GM19240 (cell line): ENCODE measurements at regions not wholly inside any gene's neighbourhood (a gene's known extent, or its start where the extent isn't known, plus 50 kb on each side); places are given as distances from the start of the nearest gene placed in this dataset.
"Not testable (repeated sequence)": the region's sequence is repeated elsewhere in the genome, so short reads cannot be mapped to it uniquely, and the experiment has no call there.

Experiments used
- DNase-seq: peaks from one replicate; pipeline ENCODE4 v3.0.0; 2011; ENCODE audit warnings: low spot score; ENCODE audit not compliant: insufficient read length

DNA sequence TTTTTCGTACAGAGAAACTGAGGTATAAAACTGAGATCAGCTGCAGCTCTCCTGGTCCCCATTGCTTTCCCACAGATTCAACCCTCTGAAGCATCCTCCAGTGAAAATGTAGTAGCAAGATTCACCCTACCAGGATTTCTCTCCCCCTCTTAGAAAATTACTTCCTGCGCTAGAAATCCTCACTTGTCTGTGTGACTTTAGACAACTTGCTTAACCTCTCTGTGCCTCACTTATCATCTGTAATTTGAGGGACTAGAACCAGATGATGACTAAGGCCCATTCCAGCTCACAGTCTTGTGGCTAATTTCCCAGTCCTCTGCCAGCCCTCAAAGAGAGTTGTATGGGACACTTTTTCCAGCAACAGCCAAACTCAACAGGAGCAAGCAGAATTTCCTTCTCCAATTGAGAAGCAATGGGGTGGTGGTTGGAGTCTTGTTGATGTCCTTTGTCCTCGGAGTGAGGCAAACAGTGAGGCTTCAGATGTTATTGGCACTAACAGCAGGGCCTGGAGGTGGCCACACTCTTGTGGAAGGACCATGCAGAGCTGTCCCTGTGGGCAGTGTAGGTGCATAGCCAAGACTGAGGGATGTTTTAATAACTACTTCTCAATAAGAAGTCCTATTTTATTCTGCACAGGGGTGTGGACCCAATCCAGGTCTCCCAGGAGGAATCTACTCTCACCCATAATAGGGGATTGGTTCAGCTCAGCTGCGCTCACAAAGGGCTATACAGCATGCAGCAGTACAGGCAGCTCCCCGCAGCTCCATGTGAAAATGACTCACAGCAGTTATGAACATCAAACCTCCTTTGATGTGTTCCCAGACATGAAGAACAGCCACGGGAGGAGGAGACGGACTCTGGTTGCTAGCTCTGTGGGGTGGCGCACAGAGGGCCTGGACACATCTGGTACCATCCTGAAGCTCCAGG, 200.1 kb downstream of the DAD1 start:
- no peak for DNase-seq

DNA sequence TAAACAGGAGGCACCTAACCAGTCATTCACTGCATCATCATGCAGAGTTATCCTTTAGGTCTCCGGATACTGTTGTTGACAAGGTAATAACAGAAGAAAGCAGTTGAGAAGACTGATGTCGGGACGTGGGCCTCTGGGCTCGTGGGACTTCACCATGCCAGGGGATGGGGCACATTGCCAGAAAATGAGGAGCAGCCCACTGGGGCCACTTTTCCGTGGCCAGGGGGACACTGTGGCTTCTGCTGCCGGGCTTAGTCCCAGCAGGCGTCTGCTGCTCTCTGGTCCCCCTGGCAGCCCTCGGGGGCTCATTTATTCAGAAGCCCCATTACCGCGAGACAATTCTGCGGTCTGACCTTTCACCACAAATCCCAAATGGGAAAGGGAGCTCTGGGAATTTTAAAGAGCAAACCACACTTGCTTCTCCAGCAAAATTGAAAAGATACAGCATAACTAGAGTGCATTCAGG, 201.2 kb downstream of the DAD1 start:
- DNase-seq: no peak

DNA sequence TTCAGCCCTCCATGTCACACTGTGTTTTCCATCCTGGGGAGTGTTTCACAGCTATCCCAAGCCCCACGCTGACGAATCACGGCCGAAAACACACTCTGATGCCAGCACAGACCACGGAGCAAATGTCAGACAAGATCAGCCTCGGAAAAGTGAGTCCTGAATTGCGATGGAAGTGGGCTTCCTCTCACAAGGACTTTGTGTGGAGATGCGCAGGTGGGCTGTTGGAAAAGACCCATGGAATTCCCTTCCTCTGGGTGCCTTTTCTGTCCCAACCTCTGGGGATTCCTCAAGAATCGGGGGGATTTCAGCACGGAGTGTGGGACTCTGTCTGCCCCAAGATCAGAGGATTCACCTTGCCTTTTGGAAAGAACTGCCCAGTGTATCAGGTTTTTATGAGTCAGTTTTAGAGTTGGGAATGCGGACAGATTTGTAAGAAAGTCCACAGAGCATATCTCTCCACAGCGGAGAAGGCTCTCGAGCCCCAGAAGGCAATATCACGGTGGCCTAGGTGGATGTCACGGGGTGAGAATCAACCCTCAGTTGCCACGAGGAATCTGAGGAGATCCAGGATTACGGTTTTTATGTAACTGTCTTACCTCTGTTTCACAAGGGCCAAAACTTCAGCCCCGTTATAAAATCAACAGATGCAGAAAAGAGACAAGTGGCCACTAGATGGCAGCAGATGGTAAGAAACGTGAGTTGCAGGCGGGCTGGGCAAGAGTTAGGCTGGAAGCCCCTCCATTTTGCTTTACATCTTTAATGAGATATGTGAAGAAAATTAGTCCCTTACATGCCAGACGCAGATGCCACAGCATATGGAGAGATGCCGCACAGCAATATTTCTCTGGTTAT, 201.9 kb downstream of the DAD1 start:
- no peak for DNase-seq

DNA sequence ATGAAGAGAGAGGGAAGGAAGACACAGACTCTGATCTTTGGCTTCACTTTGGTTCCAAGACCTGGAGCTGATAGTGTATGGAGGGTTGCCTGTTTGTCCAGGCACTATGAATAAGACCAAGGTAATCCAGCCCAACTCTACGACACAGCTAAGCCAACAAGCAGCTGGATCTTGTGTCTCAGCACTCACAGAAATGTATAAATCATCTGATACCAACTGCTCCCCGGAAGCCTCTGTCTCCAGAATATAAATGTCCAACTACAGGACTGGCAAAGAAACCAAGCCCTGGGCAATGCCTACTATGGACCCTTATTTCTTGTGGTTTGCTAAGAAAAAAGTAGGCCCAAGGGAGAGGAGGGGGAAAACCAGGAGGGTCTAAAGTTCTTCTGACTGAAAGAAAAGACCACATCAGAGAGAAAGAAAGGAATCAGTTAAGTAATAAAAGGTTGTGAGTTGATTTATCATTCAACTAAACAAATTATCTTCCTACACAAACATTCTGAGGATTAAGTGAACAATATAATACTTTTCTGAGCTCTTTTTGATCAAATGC, 204.0 kb downstream of the DAD1 start:
- DNase-seq: no peak

DNA sequence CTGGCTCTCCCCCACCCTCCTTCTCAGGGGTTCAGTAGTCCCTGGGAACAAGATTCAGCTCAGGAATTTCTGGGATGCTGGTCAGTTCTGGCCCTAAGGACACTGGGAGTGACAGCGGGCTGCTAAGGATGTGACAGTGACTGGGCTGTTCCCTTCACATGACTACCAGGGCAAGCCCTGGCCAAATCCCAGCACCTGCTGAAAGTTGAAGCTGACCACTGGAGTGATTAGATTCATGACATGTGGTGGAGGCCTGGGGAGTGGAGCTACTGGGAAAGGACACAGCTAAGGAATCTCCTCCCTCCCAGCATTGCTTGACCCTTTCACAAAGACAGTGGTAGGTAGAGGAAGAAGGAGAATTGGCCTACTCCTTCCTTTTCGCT, 204.9 kb downstream of the DAD1 start:
- DNase-seq: no peak

DNA sequence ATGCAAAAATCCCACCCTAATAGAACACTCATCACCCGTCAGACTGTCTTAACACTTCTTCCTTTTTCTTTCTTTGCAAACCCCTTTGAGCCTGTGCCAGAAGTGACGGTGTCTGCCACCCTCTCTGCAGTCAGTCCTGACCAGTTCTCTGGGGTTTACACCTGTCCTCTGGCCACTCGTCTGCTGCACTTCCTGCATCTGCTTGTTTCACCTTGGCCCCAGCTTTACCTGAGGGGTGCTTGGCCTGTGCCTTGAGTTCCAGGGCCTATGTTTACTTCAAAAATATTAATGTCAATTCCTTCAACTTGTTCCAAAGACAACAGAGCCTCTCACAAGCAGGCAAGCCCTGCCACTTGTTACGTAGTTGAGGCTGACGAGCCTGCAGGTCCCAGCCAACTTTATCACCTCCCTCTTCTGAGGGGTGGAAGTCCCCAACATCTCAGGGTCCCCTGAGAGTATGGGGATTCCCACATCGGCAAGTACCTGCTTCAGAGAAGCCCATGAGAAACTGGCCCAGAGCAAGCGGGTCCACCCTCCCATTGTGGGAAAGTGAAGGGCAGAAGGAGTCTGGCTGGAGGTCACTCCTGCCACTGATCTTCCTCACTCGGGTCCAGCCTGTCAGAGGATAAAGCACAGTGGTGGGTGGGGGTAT, 205.4 kb downstream of the DAD1 start:
- no peak for DNase-seq

DNA sequence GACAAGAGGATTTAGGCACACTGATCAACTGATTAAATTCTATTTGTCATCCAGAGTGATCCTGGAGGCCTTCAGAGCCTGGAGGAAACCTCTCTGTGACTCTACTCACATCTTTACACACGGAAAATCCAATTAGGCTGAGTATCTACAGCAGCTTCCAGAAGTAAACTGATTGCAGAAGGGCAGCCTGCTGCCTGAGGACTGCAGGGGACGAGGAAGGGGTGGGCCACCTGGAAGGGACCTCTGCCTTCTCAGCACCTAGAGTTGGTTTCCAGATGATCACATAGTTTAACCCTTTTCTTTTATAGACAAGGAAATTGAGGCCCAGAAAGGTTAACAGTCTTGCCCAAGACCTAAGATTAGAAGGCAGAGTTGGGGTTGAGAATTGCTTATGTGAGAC, 206.1 kb downstream of the DAD1 start:
- DNase-seq: no peak

DNA sequence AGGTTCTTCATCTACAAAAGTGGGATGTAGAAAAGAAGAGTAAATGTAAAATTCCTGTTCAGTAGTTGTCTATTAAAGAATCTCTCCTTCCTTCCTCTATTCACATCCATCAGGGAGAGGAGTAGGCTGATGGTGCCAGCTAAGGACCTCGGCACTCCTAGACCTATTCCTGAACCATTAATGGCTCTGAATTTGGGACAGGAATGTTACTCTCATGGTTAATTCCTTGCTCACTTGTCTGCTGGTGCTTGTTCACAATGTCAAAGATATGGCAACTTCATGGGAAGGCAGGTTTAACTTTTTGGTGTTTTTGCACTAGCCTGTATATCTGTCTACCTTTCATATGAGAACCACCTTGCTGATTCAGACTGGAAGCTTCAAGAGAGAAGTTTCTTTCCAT, 206.6 kb downstream of the DAD1 start:
- no peak for DNase-seq

DNA sequence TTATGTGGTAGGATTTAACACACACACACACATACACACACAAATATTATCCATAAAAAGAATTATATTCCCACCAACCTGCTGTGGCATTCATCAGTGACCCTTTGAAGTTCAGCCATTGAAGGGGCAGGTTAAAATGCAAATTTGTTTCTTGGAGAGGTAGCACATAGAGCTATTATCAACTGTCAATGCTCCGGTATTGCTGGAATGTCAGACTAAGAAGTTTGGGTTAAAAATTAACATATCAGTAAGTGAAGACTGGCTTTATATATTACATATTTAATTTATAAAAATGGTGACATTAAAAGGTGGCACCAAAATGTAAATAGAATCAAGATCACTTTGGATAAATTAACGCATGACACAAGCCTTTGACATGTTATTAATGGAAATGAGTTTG, 207.3 kb downstream of the DAD1 start:
- DNase-seq: no peak

DNA sequence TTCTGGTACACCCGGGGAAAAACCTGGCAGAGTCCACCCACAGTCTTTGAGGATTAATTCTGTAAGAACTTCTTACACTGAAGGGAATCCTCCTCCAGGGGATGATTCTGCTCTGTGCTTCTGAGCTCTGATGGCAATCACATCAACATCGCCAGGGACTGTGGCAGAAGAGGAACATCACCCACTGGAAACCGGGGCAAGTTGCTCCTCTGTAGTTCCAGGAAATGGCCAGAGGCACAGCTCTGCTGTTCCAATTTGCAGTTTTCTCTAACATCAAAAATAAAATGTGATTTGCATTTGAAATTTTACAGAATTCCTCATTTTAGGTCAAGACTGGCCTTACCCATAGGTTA, 207.6 kb downstream of the DAD1 start:
- no peak for DNase-seq

DNA sequence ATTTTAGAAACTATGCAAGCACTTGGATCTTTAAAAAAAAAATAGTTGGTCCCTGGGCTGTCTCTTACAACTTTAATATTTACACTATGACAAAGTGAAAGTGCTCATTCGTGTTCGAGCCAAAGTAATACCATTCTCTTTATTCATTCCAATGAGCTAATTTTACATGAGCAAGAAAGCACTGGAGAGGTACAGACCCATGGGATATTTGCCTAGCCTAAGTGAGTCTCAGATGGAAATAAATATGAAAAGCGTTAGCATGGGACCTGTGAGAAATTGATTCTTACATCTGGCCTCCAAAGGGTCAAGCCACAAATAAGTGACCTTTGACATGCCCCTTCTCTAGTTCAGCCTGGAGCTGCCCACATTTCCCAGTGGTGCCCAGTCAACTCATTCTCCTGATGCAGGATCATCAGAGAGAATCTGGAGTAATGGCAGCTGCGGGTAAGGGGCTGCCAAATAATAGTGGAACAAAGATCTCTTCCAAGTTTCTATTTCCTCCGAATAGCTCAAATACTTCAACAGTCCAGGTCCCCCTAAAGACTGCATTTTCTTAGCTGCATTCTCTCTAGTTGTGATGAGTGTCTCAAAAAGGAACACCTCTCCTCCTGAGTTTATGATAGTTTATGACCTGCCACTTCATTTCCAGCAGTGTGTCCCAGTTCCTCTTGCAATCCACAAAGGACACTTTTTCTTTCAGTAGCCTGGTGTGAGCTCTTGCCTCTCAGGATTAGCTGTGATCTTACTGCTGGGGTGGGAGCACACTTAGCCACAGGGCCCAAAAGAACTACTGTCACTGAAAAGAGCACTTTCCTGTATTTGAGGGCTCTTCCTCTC, 208.2 kb downstream of the DAD1 start:
- DNase-seq: no peak

DNA sequence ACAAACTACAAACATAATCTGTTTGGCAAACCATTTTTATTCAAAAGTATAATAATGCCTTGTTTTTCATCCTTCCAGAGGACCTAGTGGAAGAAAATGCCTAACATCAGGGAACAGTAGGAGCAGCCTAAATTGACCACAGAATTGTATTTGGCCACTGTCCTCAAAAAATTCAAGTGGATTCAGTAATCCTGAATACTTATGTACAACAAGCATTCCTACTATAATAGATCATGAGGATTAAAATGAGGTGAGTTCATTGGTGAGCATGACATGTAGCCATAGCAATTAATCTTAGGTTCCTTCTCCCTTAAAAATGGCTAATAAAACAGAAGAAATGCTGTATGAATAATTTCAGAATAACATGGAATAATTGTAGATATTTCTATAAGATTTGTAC, 209.3 kb downstream of the DAD1 start:
- no peak for DNase-seq

DNA sequence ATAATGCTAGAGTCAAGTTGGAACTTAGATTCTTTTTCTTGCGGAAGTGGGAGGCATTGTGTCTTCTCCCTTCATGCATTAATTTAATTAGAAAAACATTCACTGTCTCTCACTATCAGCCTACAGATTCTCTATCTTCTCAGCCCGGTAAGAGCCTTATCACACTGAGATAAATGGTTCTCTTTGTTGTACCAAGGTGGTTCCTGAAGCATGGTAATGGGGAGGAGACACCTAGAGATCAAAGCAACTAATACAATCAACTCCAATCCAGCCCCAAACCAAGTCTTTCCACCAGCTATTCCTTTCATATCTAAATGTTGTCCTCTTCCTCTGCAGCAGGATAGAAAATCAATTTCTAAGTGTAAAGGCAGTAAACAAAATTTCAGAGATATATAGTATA, 210.8 kb downstream of the DAD1 start:
- no peak for DNase-seq

DNA sequence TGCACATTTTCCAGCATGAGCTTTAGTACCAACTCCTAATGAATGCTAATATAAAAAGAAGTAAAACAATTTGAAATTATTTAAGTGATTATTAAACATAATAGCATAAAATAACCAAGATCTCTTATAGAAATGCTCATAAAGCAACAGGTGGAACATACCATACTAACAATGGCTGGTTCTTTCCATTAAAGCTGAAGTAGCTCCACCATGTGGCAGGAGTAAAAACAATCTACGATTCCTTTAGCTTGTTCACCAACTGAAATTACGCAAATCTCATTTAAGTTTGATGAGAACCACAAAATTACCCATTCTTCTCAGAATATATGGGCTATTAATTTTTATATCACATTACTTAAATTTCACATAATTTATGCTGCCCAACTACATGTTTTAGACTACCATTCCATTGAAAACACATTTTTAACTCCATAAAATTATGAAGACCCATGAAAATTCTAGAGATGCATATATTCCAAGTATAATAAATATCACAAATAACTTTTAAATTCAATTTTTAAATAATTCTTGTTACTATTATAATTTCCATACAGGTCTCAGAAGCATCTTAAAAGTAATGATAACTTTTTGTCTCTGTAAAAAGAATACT, 213.6 kb downstream of the DAD1 start:
- DNase-seq: no peak

DNA sequence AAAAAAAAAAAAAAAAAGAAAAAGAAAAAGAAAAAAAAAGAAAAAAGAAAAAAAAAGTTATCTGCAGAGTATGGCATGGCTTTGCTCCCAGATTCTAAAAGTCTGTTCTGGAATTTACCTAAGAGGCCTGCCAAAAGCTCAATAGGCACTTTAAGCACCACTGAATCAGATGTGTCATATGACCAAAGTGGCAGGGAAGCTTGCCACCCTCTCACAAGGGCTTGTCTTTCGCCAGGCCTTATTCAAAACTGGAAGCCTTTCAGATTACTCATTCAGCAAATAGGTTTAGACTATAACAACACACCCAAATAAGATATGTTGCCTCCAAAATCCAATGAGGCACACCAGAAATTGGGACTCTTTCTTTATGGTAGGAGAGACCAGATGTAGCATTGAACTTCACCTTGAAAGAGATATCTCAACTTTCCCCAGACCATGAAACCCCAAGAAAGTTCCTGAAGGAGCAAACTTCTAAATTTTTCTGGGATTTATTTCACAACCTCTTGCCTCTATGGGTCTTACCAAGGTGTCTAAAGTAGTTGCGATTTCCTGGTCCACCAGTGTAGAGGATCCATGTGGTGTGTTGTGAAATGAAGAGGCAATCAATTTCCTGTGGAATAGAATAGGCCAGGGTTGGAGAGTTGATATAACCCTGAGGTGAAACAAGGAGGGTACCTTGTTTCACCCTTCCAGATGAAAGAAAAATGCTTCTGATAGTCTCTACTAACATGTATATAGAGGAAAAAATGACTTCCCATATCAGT, 218.8 kb downstream of the DAD1 start:
- no peak for DNase-seq

DNA sequence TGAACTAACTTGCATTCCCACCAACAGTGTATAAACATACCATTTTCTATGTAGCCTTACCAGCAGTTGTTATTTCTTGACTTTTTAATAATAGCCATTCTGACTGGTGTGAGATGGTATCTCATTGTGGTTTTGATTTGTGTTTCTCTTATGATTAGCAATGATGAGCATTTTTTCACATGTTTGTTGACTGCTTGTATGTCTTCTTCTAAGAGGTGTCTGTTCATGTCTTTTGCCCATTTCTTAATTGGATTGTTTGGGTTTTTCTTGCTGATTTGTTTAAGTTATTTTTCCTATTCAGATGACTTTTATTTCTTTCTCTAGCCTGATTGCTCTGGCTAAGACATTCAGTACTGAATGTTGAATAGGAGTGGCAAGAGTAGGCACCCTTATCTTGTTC, 230.3 kb downstream of the DAD1 start:
- DNase-seq: no peak

DNA sequence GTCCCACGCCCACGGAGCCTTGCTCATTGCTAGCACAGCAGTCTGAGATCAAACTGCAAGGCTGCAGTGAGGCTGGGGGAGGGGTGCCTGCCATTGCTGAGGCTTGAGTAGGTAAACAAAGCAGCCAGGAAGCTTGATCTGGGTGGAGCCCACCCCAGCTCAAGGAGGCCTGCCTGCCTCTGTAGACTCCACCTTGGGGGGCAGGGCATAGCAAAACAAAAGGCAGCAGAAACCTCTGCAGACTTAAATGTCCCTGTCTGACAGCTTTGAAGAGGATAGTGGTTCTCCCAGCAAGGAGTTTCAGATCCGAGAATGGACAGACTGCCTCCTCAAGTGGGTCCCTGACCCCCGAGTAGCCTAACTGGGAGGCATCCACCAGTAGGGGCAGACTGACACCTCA, 239.7 kb downstream of the DAD1 start:
- not testable (repeated sequence) for DNase-seq

DNA sequence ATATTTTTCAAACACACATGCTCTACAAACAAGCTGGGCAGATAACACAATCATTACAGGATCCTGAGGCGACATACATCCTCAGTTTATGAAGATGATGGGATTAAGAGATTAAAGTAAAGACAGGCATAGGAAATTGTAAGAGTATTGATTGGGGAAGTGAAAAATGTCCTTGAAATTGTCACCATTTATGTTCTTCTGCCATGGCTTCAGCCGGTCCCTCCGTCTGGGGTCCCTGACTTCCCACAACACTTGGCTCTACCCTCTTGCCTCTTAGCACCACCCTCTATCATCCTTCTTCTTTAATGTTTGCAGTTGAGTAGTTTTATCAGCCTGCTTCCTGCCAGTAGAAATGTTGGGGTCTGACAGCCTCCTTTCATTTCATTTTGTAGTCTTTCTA, 244.4 kb downstream of the DAD1 start:
- DNase-seq: no peak

DNA sequence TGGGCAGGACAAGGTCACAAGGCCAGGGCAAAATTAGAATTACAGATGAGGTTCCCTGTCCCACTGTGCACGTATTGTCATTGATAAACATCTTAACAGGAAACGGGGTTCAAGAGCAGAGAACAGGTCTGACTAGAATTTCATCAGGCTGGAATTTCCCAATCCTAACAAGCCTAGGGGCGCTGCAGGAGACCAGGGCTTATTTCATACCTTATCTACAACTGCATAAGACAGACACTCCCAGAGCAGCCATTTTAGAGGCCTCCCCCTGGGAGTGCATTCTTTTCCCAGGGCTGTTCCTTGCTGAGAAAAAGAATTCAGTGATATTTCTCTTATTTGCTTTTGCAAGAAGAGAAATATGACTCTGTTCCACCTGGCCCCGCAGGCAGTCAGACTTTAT, 244.8 kb downstream of the DAD1 start:
- DNase-seq: not testable (repeated sequence)

DNA sequence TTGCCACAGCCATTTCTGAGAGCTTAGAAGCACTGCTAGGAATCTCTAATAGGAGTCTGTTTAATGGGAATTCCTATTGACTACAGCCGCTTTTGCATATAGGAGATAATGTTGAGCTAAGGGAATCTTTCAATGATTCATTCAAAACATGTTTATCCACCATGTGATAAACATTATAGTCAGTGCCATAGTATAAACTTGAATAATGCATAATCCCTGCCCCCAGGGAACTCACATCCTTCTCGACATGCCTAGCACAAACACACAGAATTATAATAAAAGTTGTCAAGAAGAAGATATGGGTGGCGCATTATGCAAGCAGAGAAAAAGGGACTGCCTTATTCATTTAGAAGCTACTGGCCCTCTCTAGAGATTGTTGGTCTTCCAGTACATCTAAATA, 248.0 kb downstream of the DAD1 start:
- no peak for DNase-seq
